ENCODE measurements at regions not wholly inside any gene's neighbourhood (a gene's known extent, or its start where the extent isn't known, plus 50 kb on each side); places are given as distances from the start of the nearest gene placed in this dataset.

- no peaks in the 10 kb centered on the region for H3K36me3 Mint-ChIP-seq (ENCODE audit: low read depth)
These were observed 1608.6 kb upstream of the RAG2 start for GRCh38 chr11:38206663-38207062.

DNA sequence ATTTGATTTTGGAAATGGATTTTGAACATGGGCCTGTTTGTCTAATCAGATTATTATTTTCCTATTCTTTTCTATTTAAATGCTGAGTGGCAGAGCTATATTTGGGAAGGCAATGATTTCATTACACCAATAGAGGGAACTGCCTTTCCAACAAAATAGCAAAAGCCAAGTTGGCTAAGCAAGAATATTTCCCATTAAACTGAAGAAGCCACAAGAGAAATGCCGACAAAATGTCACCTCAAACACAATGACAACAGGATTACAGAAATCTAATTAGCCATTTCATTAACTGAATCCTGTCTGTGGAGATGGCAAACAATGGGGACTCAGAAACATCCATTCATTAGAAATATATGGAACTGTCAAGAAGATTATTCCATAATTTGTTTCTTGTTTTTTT is 1593.1 kb upstream of the RAG2 start:
- H3K4me3 Mint-ChIP-seq, result no peak overlapping the region
- H3K36me3 Mint-ChIP-seq (ENCODE audit: low read depth), result no peaks in the 10 kb centered on the region
- no peaks in the 10 kb centered on the region for H3K27me3 Mint-ChIP-seq
- intact Hi-C loops (cut with micrococcal nuclease), result no loop called here
- no peaks in the 10 kb centered on the region for H3K4me1 Mint-ChIP-seq
- no peak overlapping the region for H3K27ac Mint-ChIP-seq
- peaks cover 3% of the 10 kb centered on the region for H3K9me3 Mint-ChIP-seq
- no peak for DNase-seq

More at GRCh38 chr11:38206663-38207062, 1608.6 kb upstream of the RAG2 start:
- Mint-ChIP-seq H3K27ac (no peak overlapping the region), H3K27me3 (no peaks in the 10 kb centered on the region), H3K9me3 (peaks cover 9% of the 10 kb centered on the region), H3K4me1 (no peaks in the 10 kb centered on the region), H3K4me3 (no peak overlapping the region)
- no peak for DNase-seq
- intact Hi-C loops (cut with micrococcal nuclease), result no loop called here

GRCh38 chr11:38182126-38182866 is 1584.3 kb upstream of the RAG2 start:
- intact Hi-C loops (cut with micrococcal nuclease), result no loop called here
- peaks cover 3% of the 10 kb centered on the region for H3K9me3 Mint-ChIP-seq
- no peak overlapping the region for H3K4me3 Mint-ChIP-seq
- DNase-seq, result no peak
- H3K36me3 Mint-ChIP-seq (ENCODE audit: low read depth), result no peaks in the 10 kb centered on the region
- no peaks in the 10 kb centered on the region for H3K27me3 Mint-ChIP-seq
- no peaks in the 10 kb centered on the region for H3K4me1 Mint-ChIP-seq
- no peak overlapping the region for H3K27ac Mint-ChIP-seq

DNA sequence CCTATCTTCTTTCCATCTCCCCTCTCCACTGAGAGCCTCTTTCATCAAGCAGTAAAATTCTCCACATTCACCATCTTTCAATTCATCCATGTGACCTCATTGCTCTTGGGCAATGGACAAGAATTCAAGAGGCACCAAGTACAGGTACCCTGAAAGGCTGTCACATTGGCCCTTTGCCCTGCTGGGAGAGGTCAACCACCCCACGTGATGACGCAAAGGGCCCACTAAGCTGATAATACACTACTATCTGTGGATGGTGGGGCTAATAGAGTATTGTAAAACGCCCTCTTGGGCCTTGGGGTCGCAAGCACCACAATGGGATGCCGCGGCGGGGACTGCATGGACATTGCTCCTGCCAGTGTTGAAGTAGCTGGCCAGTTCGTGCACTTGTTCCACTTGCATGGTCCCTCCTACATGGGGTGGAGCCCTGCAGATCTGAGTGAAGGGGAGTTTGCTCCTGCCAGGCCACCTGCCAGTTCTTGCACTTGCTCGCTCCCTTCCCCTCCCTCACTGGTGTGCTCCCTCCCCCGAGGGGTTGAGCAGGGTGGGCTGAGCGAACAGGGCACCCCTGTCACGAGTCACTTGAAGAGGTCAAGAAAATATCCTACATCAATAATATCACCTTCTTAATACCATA is 1578.8 kb upstream of the RAG2 start:
- H3K4me3 Mint-ChIP-seq, result no peak overlapping the region
- peaks cover 3% of the 10 kb centered on the region for H3K9me3 Mint-ChIP-seq
- no peak overlapping the region for H3K27ac Mint-ChIP-seq
- DNase-seq, result no peak
- H3K27me3 Mint-ChIP-seq, result no peaks in the 10 kb centered on the region
- H3K4me1 Mint-ChIP-seq, result no peaks in the 10 kb centered on the region
- intact Hi-C loops (cut with micrococcal nuclease), result no loop called here
- H3K36me3 Mint-ChIP-seq (ENCODE audit: low read depth), result no peaks in the 10 kb centered on the region

- intact Hi-C loops (cut with micrococcal nuclease), result no loop called here
- Mint-ChIP-seq H3K27ac (no peak overlapping the region), H3K36me3 (ENCODE audit: low read depth) (no peaks in the 10 kb centered on the region), H3K4me1 (no peaks in the 10 kb centered on the region), H3K27me3 (no peaks in the 10 kb centered on the region), H3K9me3 (peaks cover 3% of the 10 kb centered on the region), H3K4me3 (no peak overlapping the region)
- no peak for DNase-seq
These were observed 1575.6 kb upstream of the RAG2 start for GRCh38 chr11:38173676-38174075.

DNA sequence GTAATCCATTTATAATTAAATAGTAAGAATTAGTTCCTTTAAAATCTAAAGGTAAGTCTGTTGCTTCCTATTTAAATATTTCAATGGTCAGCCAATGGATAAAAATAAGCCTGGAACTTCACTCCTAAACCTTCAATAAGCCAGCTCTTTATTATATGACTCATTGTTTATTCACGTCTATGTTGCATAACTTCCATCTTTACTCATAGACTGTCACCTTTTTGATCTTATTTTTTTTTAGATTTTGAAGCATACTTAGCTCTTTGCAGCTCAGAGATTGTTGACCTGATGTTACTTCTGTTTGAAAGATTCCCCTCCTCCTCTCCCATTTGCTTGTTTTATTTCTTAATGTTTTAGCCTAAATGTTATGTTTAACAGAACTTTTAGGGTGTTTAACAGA is 1571.2 kb upstream of the RAG2 start:
- no peaks in the 10 kb centered on the region for H3K9me3 Mint-ChIP-seq
- H3K27me3 Mint-ChIP-seq, result no peaks in the 10 kb centered on the region
- intact Hi-C loops (cut with micrococcal nuclease), result no loop called here
- H3K27ac Mint-ChIP-seq, result no peak overlapping the region
- no peaks in the 10 kb centered on the region for H3K4me1 Mint-ChIP-seq
- H3K36me3 Mint-ChIP-seq (ENCODE audit: low read depth), result no peaks in the 10 kb centered on the region
- no peak overlapping the region for H3K4me3 Mint-ChIP-seq
- DNase-seq, result no peak

GRCh38 chr11:38163526-38163925 is 1565.5 kb upstream of the RAG2 start:
- Mint-ChIP-seq H3K4me1 (no peaks in the 10 kb centered on the region), H3K4me3 (no peak overlapping the region), H3K36me3 (ENCODE audit: low read depth) (no peaks in the 10 kb centered on the region), H3K27ac (no peak overlapping the region), H3K27me3 (no peaks in the 10 kb centered on the region), H3K9me3 (peaks cover 6% of the 10 kb centered on the region)
- DNase-seq, result no peak
- intact Hi-C loops (cut with micrococcal nuclease), result no loop called here

GRCh38 chr11:38160433-38160832 is 1562.4 kb upstream of the RAG2 start:
- no peaks in the 10 kb centered on the region for H3K4me1 Mint-ChIP-seq
- no peak overlapping the region for H3K4me3 Mint-ChIP-seq
- intact Hi-C loops (cut with micrococcal nuclease), result no loop called here
- H3K27ac Mint-ChIP-seq, result no peak overlapping the region
- no peak for DNase-seq
- H3K9me3 Mint-ChIP-seq, result peaks cover 6% of the 10 kb centered on the region
- no peaks in the 10 kb centered on the region for H3K36me3 Mint-ChIP-seq (ENCODE audit: low read depth)
- no peaks in the 10 kb centered on the region for H3K27me3 Mint-ChIP-seq

DNA sequence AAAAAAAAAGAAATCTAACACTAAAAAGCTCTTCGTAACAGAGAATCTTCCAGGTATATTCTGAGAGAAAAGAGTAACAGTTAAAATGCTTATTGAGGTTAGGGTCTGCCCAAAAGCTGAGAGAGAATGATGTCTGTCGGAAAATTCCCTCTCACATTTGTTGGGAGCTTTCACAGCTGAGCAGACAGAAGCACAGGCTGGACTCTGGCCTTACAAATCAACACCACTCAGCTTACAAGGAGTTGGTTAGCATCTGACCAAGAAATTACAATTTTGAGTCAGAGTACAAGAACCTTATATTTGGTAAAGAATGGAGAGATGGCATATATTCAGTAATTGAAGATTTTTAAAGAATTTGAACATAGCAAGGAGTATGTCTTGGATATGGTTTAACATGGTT is 1561.0 kb upstream of the RAG2 start:
- no peak overlapping the region for H3K4me3 Mint-ChIP-seq
- H3K27ac Mint-ChIP-seq, result no peak overlapping the region
- H3K4me1 Mint-ChIP-seq, result no peaks in the 10 kb centered on the region
- peaks cover 6% of the 10 kb centered on the region for H3K9me3 Mint-ChIP-seq
- no peaks in the 10 kb centered on the region for H3K36me3 Mint-ChIP-seq (ENCODE audit: low read depth)
- intact Hi-C loops (cut with micrococcal nuclease), result no loop called here
- no peak for DNase-seq
- no peaks in the 10 kb centered on the region for H3K27me3 Mint-ChIP-seq

GRCh38 chr11:38156495-38157146 is 1558.6 kb upstream of the RAG2 start:
- H3K36me3 Mint-ChIP-seq (ENCODE audit: low read depth), result no peaks in the 10 kb centered on the region
- peaks cover 6% of the 10 kb centered on the region for H3K9me3 Mint-ChIP-seq
- H3K27ac Mint-ChIP-seq, result no peak overlapping the region
- H3K4me1 Mint-ChIP-seq, result no peaks in the 10 kb centered on the region
- DNase-seq, result no peak
- intact Hi-C loops (cut with micrococcal nuclease), result no loop called here
- no peaks in the 10 kb centered on the region for H3K27me3 Mint-ChIP-seq
- no peak overlapping the region for H3K4me3 Mint-ChIP-seq

DNA sequence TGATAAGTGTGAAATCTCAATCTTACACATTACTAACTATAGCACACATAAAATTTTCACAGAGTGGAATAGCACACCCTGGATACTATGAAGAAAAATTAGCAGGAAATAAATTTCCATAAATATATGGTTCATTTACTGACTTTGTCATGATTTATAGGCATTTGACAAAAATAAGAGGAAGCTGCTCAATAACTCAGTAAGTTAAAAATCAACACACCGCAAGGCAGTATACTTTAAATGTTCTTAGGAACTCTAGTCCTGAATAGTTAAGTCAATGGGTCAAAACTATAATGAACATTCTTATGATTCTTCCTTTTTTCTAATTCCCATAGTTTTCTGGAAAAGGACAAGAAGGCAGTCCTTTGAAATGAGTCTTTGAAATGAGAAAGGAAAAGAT is 1557.8 kb upstream of the RAG2 start:
- no peak for DNase-seq
- Mint-ChIP-seq H3K4me1 (no peaks in the 10 kb centered on the region), H3K27ac (no peak overlapping the region), H3K4me3 (no peak overlapping the region), H3K36me3 (ENCODE audit: low read depth) (no peaks in the 10 kb centered on the region), H3K9me3 (peaks cover 6% of the 10 kb centered on the region), H3K27me3 (no peaks in the 10 kb centered on the region)
- intact Hi-C loops (cut with micrococcal nuclease), result no loop called here

DNA sequence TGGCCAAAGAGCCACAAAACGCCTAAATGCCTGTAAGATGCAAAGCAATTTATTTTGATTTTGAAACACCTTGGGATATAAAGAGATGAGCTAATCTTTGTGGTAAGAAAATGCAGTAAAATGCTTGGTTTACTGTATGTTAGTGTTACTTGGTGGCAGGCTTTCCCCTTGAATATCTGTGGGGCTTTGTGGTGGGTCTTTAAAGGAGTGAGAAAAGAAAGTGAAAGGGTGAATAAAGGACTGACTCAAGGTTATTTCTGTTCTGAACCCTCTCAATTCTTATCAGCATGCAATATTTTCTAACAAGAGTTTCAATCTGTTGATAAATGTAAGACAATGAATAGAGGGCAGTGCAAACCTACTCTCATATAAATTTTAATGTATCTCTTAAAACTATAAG is 1555.9 kb upstream of the RAG2 start:
- Mint-ChIP-seq H3K36me3 (ENCODE audit: low read depth) (no peaks in the 10 kb centered on the region), H3K27ac (no peak overlapping the region), H3K4me3 (no peak overlapping the region), H3K9me3 (peaks cover 6% of the 10 kb centered on the region), H3K4me1 (no peaks in the 10 kb centered on the region), H3K27me3 (no peaks in the 10 kb centered on the region)
- intact Hi-C loops (cut with micrococcal nuclease), result no loop called here
- DNase-seq, result no peak

- no peaks in the 10 kb centered on the region for H3K27me3 Mint-ChIP-seq
- no peaks in the 10 kb centered on the region for H3K36me3 Mint-ChIP-seq (ENCODE audit: low read depth)
- H3K4me3 Mint-ChIP-seq, result no peak overlapping the region
- no peak overlapping the region for H3K27ac Mint-ChIP-seq
- DNase-seq, result no peak
- H3K4me1 Mint-ChIP-seq, result no peaks in the 10 kb centered on the region
- intact Hi-C loops (cut with micrococcal nuclease), result no loop called here
- no peaks in the 10 kb centered on the region for H3K9me3 Mint-ChIP-seq
These were observed 1545.8 kb upstream of the RAG2 start for GRCh38 chr11:38143852-38144251.

GRCh38 chr11:38138972-38139371 is 1540.9 kb upstream of the RAG2 start:
- DNase-seq, result no peak
- H3K4me3 Mint-ChIP-seq, result no peak overlapping the region
- no peak overlapping the region for H3K27ac Mint-ChIP-seq
- no peaks in the 10 kb centered on the region for H3K36me3 Mint-ChIP-seq (ENCODE audit: low read depth)
- H3K9me3 Mint-ChIP-seq, result peaks cover 3% of the 10 kb centered on the region
- H3K27me3 Mint-ChIP-seq, result no peaks in the 10 kb centered on the region
- intact Hi-C loops (cut with micrococcal nuclease), result no loop called here
- no peaks in the 10 kb centered on the region for H3K4me1 Mint-ChIP-seq
